Esophagus muscularis mucosa (tissue), 3 donors: ENCODE measurements at regions not wholly inside any gene's neighbourhood (a gene's known extent, or its start where the extent isn't known, plus 50 kb on each side); places are given as distances from the start of the nearest gene placed in this dataset.

ENCODE experiments used
- CTCF ChIP-seq, 3 experiments: fragments of 200-600 bp in 2 of 3; fragments of 450-650 bp in 1 of 3; sonication (generic) in 2 of 3; IDR thresholded peaks; one replicate each; pipeline ENCODE4 v1.5.1; 2017 to 2019; ENCODE audit warnings: antibody characterized with exemption in 3 of 3, mild to moderate bottlenecking in 2 of 3, moderate library complexity in 1 of 3
- POLR2A ChIP-seq: fragments of 450-650 bp; IDR thresholded peaks from one replicate; pipeline ENCODE4 v1.6.1; 2017; ENCODE audit warnings: antibody characterized with exemption, moderate library complexity, mild to moderate bottlenecking, low read depth

DNA sequence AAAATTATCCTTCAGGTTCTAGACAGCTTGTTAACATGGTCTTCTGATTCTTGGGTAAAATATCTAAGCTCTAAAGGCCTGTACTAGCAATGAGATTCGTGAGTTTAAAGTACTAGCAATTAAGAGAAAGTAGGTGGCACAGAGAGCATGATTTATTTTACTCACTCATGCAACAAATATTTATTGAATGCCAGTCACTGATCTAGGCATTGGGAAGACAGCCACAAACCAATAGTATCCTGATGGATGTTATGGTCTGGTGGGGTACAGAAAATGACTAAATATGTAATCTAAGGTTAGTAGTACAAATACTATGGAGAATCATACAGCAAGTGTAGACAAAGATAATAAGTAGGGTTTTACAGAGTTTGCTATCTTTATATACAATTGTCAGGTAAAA lies 751.3 kb downstream of the ZNF385D start:
- TF ChIP-seq CTCF (IDR thresholded peaks at IDR 0.05) (no peak), POLR2A (no peak)
